Gastroesophageal sphincter (tissue), 4 donors: ENCODE measurements at regions not wholly inside any gene's neighbourhood (a gene's known extent, or its start where the extent isn't known, plus 50 kb on each side); places are given as distances from the start of the nearest gene placed in this dataset.

Experiments used
- ATAC-seq: fragments of 150-250 bp; one replicate; pipeline ENCODE4 v1.9.1; 2016; ENCODE audit warnings: mild to moderate bottlenecking, moderate library complexity
- H3K27ac ChIP-seq, 4 donors: fragments of 200-600 bp; sonication (generic) in 3 of 4; 1 replicate in 3 of 4; 2 replicates in 1 of 4; pipeline ENCODE4 v1.5.1; 2016 to 2019
- H3K27me3 ChIP-seq: fragments of 200-600 bp; sonication (generic); one replicate; pipeline ENCODE4 v1.5.1; 2019
- H3K36me3 ChIP-seq, 2 donors: fragments of 200-600 bp; sonication (generic); one replicate each; pipeline ENCODE4 v1.5.1; 2019; ENCODE audit warnings: control low read depth in 1 of 2
- H3K4me1 ChIP-seq, 3 donors: fragments of 200-600 bp; sonication (generic); 1 replicate in 2 of 3; 2 replicates in 1 of 3; pipeline ENCODE4 v1.5.1; 2016 to 2019; ENCODE audit warnings: control low read depth in 2 of 3
- H3K4me3 ChIP-seq, 2 donors: fragments of 200-600 bp; sonication (generic); one replicate each; pipeline ENCODE4 v1.5.1; 2019; ENCODE audit warnings: mild to moderate bottlenecking in 1 of 2, moderate library complexity in 1 of 2
- H3K9me3 ChIP-seq, 3 donors: fragments of 200-600 bp; sonication (generic); one replicate each; pipeline ENCODE4 v1.5.1; 2017 to 2019; ENCODE audit warnings: control low read depth in 2 of 3
- CTCF ChIP-seq, 4 experiments: fragments of 200-600 bp in 2 of 4; fragments of 450-650 bp in 2 of 4; sonication (generic) in 1 of 4; IDR thresholded peaks; one replicate each; pipeline ENCODE4 v1.5.1; 2017 to 2019; ENCODE audit warnings: antibody characterized with exemption in 4 of 4, mild to moderate bottlenecking in 2 of 4, moderate library complexity in 2 of 4
- EP300 ChIP-seq: sonication (generic); formaldehyde crosslinking; IDR thresholded peaks from one replicate; pipeline ENCODE4 v1.6.1; 2017; ENCODE audit warnings: antibody characterized with exemption, mild to moderate bottlenecking
- POLR2A ChIP-seq, 2 donors: fragments of 450-650 bp; IDR thresholded peaks; one replicate each; pipeline ENCODE4 v1.6.1; 2017; ENCODE audit warnings: antibody characterized with exemption in 2 of 2, mild to moderate bottlenecking in 2 of 2, moderate library complexity in 1 of 2
- POLR2AphosphoS5 ChIP-seq: sonication (generic); formaldehyde crosslinking; IDR thresholded peaks from one replicate; pipeline ENCODE4 v1.6.1; 2017; ENCODE audit warnings: antibody characterized with exemption
- WGBS, 2 donors: methylation state at CpG; one replicate each; pipeline ENCODE4 v1.1.5; 2018; ENCODE audit warnings: low coverage in 1 of 2; 5-methylcytosine and 5-hydroxymethylcytosine counted together

DNA sequence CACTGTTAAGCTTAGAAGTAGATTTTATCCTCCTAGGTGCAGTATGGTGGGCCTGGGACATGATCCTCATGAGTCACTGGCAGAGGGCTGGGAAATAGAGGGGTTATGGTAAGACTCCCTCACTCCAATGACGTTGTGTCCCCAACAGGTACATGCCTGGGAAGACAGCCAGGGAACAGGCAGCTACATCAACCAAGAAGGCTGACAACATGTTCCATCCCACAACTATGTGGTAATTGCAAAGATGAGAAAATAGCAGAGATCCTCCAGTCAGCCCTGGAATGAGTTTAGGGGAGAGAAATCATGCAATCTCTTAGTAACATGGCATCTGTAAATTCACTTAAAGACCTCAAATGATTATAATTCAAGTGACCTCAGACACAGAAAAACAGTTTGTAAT is 114.4 kb upstream of the LIFR start:
- H3K27me3 ChIP-seq, result no peaks in the 10 kb centered on the region
- no peaks in the 10 kb centered on the region for H3K9me3 ChIP-seq
- H3K27ac ChIP-seq, result no peak overlapping the region
- H3K36me3 ChIP-seq, result no peaks in the 10 kb centered on the region
- H3K4me1 ChIP-seq, result peaks cover 0 to 11% (median 0%) of the 10 kb centered on the region in 3 donors
- ATAC-seq, result peak; percentile 47
- TF ChIP-seq CTCF (IDR thresholded peaks at IDR 0.05) (no peak), POLR2AphosphoS5 (no peak), POLR2A (IDR thresholded peaks at IDR 0.05) (no peak), EP300 (no peak)
- H3K4me3 ChIP-seq, result no peak overlapping the region
- WGBS, 2 donors, result 44% methylated on average over 1 of the region's 1 CpG; no CpG with 5 or more reads in 1 of the 2 donors

DNA sequence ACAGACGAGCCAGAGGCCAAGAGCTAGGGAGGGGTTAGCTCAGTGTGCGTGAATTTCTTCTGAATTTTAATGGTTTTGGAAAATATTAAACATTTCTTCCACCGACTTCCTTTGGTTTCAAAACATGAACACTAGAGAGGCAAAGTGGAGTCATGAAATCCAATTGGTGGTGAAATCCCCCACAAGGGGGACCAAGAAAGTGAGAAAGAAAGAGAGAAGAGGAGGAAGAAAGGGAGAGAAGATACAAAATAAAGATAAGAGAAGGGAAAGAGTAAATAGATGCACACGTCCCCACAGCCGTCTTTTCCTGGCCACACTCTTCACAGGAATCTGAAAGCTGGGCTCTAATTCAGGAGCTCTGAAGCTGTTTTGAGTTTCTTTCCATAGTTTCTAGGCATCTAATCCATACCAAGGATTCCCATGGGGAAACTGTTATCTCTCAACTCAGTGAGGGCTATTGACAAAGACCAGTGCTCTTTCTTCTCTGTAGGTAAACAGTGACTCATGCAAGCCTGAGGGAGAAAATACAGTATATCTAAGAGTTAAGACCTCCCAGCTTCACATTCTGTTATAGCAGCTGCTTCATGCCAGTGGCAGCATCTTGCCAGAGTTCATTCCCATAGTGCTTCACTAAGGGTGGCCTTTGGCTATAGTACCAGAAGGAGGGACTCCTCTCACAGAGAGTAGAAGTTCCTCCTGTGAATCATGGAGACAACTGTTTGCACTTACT is 115.8 kb upstream of the LIFR start:
- H3K4me1 ChIP-seq, result peaks cover 0 to under 1% (median 0%) of the 10 kb centered on the region in 3 donors
- H3K27me3 ChIP-seq, result no peaks in the 10 kb centered on the region
- no peaks in the 10 kb centered on the region for H3K9me3 ChIP-seq
- 65% methylated on average over 5 of the region's 5 CpGs; no CpG with 5 or more reads in 1 of the 2 donors for whole genome bisulfite sequencing, 2 donors
- no peaks in the 10 kb centered on the region for H3K36me3 ChIP-seq
- ATAC-seq, result no peak
- no peak overlapping the region for H3K4me3 ChIP-seq
- TF ChIP-seq EP300, result no peak
- TF ChIP-seq CTCF (IDR thresholded peaks at IDR 0.05), result no peak
- no peak for TF ChIP-seq POLR2AphosphoS5
- no peak for TF ChIP-seq POLR2A (IDR thresholded peaks at IDR 0.05)
- H3K27ac ChIP-seq, result no peak overlapping the region

DNA sequence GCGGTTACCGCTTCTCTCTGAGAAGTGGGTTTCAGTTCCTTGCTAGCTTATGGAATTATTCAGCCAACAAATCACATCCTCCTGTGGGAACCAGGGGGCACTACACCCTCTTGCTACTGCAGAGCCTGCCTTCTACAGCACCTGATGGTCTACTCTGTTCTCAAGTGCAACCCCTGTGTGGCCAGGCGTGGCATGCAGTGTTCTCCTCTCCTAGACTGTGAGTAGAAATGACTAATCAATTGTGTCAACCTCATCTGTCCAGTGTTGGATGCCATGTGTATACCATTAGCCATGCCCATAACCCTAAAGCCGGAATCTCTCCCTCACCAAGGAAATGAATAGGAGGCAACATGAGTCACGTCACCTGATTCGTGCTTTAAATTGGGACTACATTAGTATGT is 117.2 kb upstream of the LIFR start:
- TF ChIP-seq CTCF (IDR thresholded peaks at IDR 0.05) (peak in 1 of 4 experiments; percentile 17), POLR2A (IDR thresholded peaks at IDR 0.05) (no peak), POLR2AphosphoS5 (no peak)
- no peak for ATAC-seq
- H3K4me3 ChIP-seq, result no peak overlapping the region
- H3K27ac ChIP-seq, result no peak overlapping the region
- no peaks in the 10 kb centered on the region for H3K27me3 ChIP-seq
- 94 to 100% methylated on average over 2 to 5 of the region's 6 CpGs for WGBS, 2 donors
- no peaks in the 10 kb centered on the region for H3K9me3 ChIP-seq
- H3K4me1 ChIP-seq, result no peaks in the 10 kb centered on the region
- H3K36me3 ChIP-seq, result no peaks in the 10 kb centered on the region

DNA sequence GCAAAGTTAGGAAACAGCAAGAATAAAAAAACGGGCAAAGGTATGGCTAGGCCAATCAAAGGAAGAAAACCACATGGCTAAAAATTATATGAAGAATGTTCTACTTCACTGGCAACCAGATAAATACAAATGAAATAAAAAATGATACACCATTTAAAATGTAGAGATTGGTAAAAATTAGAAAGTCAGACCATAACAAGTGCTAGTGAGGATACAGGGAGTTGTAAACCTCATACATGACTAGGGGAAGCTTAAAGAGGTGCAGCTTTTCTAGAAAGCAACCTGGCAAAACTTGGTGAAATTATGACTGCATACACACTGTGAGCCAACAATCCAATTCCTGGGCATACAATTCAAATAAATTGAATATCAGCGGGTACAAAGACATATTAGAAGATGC is 119.0 kb upstream of the LIFR start:
- no peak for TF ChIP-seq POLR2A (IDR thresholded peaks at IDR 0.05)
- TF ChIP-seq EP300, result no peak
- no peak for TF ChIP-seq POLR2AphosphoS5
- no peak for TF ChIP-seq CTCF (IDR thresholded peaks at IDR 0.05)
- 94 to 100% methylated on average over 2 of the region's 2 CpGs for WGBS, 2 donors

GRCh38 chr5:38677636-38678035 is 121.2 kb upstream of the LIFR start:
- Histone ChIP-seq H3K4me3 (no peak overlapping the region), H3K9me3 (no peaks in the 10 kb centered on the region), H3K27ac (no peak overlapping the region), H3K4me1 (no peaks in the 10 kb centered on the region), H3K27me3 (no peaks in the 10 kb centered on the region), H3K36me3 (no peaks in the 10 kb centered on the region)
- WGBS, 2 donors, result 56 to 63% methylated on average over 2 of the region's 2 CpGs
- no peak for TF ChIP-seq POLR2A (IDR thresholded peaks at IDR 0.05)
- no peak for TF ChIP-seq CTCF (IDR thresholded peaks at IDR 0.05)
- TF ChIP-seq EP300, result no peak
- TF ChIP-seq POLR2AphosphoS5, result no peak
- no peak for ATAC-seq

More for the DNA sequence above, 119.0 kb upstream of the LIFR start:
- Histone ChIP-seq H3K36me3 (no peaks in the 10 kb centered on the region), H3K27me3 (no peaks in the 10 kb centered on the region), H3K4me1 (no peaks in the 10 kb centered on the region), H3K9me3 (no peaks in the 10 kb centered on the region), H3K27ac (no peak overlapping the region), H3K4me3 (no peak overlapping the region)
- no peak for ATAC-seq
